ENCODE measurements at regions not wholly inside any gene's neighbourhood (a gene's known extent, or its start where the extent isn't known, plus 50 kb on each side); places are given as distances from the start of the nearest gene placed in this dataset.

DNA sequence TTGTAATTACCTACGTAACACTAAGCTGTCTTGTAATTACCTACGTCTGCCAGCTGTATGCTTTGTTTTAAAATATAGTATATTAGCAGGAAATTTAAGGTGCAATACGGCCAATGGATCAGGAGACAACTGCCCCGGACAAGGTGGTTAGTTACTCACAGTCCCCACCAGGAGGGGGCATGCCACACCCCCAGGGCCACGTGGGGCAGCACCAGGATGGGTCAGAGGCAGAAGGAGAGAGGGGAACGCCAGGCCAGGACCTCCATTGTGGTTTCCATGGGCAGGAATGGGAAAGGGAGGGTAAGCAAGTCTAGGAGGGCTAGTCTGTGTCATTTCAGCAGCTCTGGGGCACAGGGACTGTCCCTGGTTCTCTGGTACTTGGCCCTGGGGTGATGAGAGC lies 140.1 kb downstream of the URI1 start:
- Histone ChIP-seq H3K27ac (ENCODE audit: low read depth in 1 of 2, low read length in 1 of 2) (no peak overlapping the region), H3K4me3 (ENCODE audit: low read length in 2 of 2) (no peak overlapping the region), H3K4me1 (ENCODE audit: control insufficient read depth in 2 of 2, insufficient read depth in 2 of 2, low read length in 2 of 2) (peaks cover 0 to 2% of the 10 kb centered on the region in 2 donors), H3K9me3 (ENCODE audit: control insufficient read depth in 2 of 2, insufficient read depth in 1 of 2, low read length in 1 of 2) (no peaks in the 10 kb centered on the region), H3K36me3 (ENCODE audit: control insufficient read depth in 2 of 2, insufficient read depth in 2 of 2, low read length in 1 of 2) (no peaks in the 10 kb centered on the region), H3K27me3 (ENCODE audit: control insufficient read depth in 2 of 2, insufficient read depth in 1 of 2, low read length in 1 of 2) (no peaks in the 10 kb centered on the region)
- 87% methylated on average over 6 of the region's 6 CpGs for WGBS
- no peak for DNase-seq (ENCODE audit: low read depth in 6 of 9, low spot score in 9 of 9)

DNA sequence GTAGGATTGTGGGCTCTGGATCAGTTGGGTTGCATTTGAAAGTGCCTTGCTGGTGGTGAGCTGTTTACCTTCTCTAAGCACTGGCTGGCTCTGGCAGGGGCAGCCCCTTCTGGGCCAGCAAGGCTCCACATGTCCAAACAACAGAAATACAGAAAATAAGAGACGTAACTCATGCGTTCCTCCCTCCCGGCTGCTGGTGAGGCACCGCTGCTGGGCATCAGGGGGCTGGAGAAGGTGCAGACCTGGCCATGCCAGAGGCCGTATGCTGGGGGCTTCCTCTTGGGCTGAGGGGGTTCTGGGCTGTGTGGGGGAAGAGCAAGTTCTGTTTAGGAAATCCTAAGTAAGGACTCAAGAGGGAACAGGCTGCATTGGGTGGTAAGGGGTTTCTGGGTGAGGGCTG lies 140.6 kb downstream of the URI1 start:
- Histone ChIP-seq H3K27ac (ENCODE audit: low read depth in 1 of 2, low read length in 1 of 2) (no peak overlapping the region), H3K9me3 (ENCODE audit: control insufficient read depth in 2 of 2, insufficient read depth in 1 of 2, low read length in 1 of 2) (no peaks in the 10 kb centered on the region), H3K27me3 (ENCODE audit: control insufficient read depth in 2 of 2, insufficient read depth in 1 of 2, low read length in 1 of 2) (no peaks in the 10 kb centered on the region), H3K4me3 (ENCODE audit: low read length in 2 of 2) (no peak overlapping the region), H3K4me1 (ENCODE audit: control insufficient read depth in 2 of 2, insufficient read depth in 2 of 2, low read length in 2 of 2) (peaks cover 0 to 2% of the 10 kb centered on the region in 2 donors), H3K36me3 (ENCODE audit: control insufficient read depth in 2 of 2, insufficient read depth in 2 of 2, low read length in 1 of 2) (no peaks in the 10 kb centered on the region)
- 93% methylated on average over 5 of the region's 5 CpGs for WGBS
- no peak for DNase-seq (ENCODE audit: low read depth in 6 of 9, low spot score in 9 of 9)

DNA sequence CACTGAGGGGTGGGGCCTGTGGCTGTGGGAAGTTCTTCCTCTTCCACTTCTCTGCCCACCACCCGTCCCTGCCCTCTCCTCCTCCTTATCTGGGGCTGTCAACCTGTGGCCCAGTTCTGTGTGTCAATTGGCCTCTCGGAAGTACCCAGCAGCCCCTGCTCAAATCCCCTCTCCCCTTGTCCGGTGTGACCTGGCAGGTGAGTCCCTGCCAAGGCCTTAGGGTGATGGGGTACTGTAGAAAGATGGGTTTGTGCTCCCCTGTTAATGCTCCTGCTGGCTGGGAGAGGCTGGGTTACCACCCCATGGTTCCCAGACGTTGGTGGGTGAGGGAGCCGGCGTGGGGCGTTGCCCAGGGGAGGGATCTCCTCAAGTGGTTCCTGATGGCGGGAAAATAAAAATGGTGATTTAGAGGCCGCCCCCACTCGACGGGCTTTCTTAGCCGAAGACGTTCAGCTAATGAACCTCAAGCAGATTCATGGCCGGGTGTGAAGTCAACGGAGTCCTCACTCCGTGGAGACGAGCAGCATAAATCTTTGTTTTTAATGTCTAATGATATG lies 141.2 kb downstream of the URI1 start:
- no peak for DNase-seq (ENCODE audit: low read depth in 6 of 9, low spot score in 9 of 9)
- Histone ChIP-seq H3K27me3 (ENCODE audit: control insufficient read depth in 2 of 2, insufficient read depth in 1 of 2, low read length in 1 of 2) (no peaks in the 10 kb centered on the region), H3K36me3 (ENCODE audit: control insufficient read depth in 2 of 2, insufficient read depth in 2 of 2, low read length in 1 of 2) (no peaks in the 10 kb centered on the region), H3K27ac (ENCODE audit: low read depth in 1 of 2, low read length in 1 of 2) (no peak overlapping the region), H3K4me3 (ENCODE audit: low read length in 2 of 2) (no peak overlapping the region), H3K9me3 (ENCODE audit: control insufficient read depth in 2 of 2, insufficient read depth in 1 of 2, low read length in 1 of 2) (no peaks in the 10 kb centered on the region), H3K4me1 (ENCODE audit: control insufficient read depth in 2 of 2, insufficient read depth in 2 of 2, low read length in 2 of 2) (peaks cover 0 to 2% of the 10 kb centered on the region in 2 donors)
- 92% methylated on average over 17 of the region's 17 CpGs for WGBS

DNA sequence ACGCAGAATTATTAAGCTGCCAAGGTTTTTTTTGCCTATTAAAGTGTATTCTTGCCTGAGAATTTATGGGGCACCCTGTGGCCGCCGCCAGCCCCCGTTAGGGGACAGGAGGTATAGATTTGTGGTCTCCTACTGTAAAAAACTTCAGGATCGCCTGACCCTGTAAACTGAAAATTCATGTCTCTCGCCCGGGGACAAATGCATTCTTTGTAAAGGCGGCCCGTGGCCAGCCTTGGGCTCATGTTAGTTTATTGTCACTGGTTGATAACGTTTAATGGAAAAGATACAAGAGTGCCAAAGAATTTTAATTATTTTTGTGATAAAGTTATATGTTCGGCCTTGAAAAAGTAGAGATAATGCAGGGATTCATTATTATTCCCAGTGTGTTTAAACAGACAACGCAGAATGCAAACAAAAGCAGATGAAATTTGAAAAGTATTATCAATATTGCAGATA lies 141.7 kb downstream of the URI1 start:
- 96% methylated on average over 12 of the region's 12 CpGs for WGBS
- no peak for DNase-seq (ENCODE audit: low read depth in 6 of 9, low spot score in 9 of 9)

DNA sequence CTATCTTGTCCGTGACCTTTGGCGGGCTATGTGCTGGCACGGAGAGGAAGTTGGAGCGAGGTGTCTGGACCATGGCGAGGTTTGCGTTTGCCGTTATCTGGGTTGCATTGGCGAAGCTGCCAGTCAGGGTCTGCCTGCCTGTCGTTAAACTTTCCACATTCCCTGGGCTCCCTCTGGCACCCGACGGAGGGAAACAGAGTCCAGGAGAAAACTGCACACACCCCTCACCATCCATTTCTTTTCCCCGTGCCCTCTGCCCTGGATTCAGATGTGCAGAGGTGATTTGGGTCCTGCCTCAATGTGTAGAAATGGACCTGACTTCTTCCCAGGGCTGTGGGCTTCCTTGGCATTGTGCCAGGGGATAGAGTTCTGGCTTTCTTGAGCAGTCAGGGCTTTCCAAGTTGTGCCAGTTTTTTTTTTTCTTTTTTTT lies 142.4 kb downstream of the URI1 start:
- DNase-seq (ENCODE audit: low read depth in 6 of 9, low spot score in 9 of 9), result no peak
- H3K4me3 ChIP-seq (ENCODE audit: low read length in 2 of 2), result no peak overlapping the region
- no peak overlapping the region for H3K27ac ChIP-seq (ENCODE audit: low read depth in 1 of 2, low read length in 1 of 2)
- 97% methylated on average over 12 of the region's 12 CpGs for WGBS
- no peaks in the 10 kb centered on the region for H3K9me3 ChIP-seq (ENCODE audit: control insufficient read depth in 2 of 2, insufficient read depth in 1 of 2, low read length in 1 of 2)
- H3K27me3 ChIP-seq (ENCODE audit: control insufficient read depth in 2 of 2, insufficient read depth in 1 of 2, low read length in 1 of 2), result no peaks in the 10 kb centered on the region
- no peaks in the 10 kb centered on the region for H3K36me3 ChIP-seq (ENCODE audit: control insufficient read depth in 2 of 2, insufficient read depth in 2 of 2, low read length in 1 of 2)
- H3K4me1 ChIP-seq (ENCODE audit: control insufficient read depth in 2 of 2, insufficient read depth in 2 of 2, low read length in 2 of 2), result peaks cover 0 to 2% of the 10 kb centered on the region in 2 donors

More for the DNA sequence above, 141.7 kb downstream of the URI1 start:
- Histone ChIP-seq H3K27ac (ENCODE audit: low read depth in 1 of 2, low read length in 1 of 2) (no peak overlapping the region), H3K9me3 (ENCODE audit: control insufficient read depth in 2 of 2, insufficient read depth in 1 of 2, low read length in 1 of 2) (no peaks in the 10 kb centered on the region), H3K27me3 (ENCODE audit: control insufficient read depth in 2 of 2, insufficient read depth in 1 of 2, low read length in 1 of 2) (no peaks in the 10 kb centered on the region), H3K4me3 (ENCODE audit: low read length in 2 of 2) (no peak overlapping the region), H3K36me3 (ENCODE audit: control insufficient read depth in 2 of 2, insufficient read depth in 2 of 2, low read length in 1 of 2) (no peaks in the 10 kb centered on the region), H3K4me1 (ENCODE audit: control insufficient read depth in 2 of 2, insufficient read depth in 2 of 2, low read length in 2 of 2) (peaks cover 0 to 2% of the 10 kb centered on the region in 2 donors)

DNA sequence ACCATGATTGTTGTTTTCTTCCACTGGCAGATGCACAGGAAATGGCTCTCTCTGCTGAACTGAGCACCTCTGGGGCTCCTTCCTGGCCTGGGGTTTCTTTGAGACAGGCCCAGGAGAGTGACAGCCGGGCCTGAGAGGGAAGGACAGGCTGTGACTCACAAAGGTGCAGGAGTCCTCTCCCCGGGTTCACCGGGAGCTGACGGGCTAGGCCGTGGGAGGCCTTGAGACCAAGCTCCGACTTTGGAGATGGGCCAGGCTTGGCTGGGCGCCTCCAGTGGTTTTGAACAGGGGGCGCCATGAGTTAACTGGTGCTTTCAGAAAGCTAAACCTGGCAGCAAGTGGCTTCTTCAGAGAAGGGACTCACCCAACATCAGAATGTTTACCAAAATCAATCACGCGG lies 143.4 kb downstream of the URI1 start:
- peak in 2 of 9 donors; percentile 18 to 30 for DNase-seq (ENCODE audit: low read depth in 6 of 9, low spot score in 9 of 9)
- Histone ChIP-seq H3K9me3 (ENCODE audit: control insufficient read depth in 2 of 2, insufficient read depth in 1 of 2, low read length in 1 of 2) (no peaks in the 10 kb centered on the region), H3K4me1 (ENCODE audit: control insufficient read depth in 2 of 2, insufficient read depth in 2 of 2, low read length in 2 of 2) (peaks cover 0 to 2% of the 10 kb centered on the region in 2 donors), H3K4me3 (ENCODE audit: low read length in 2 of 2) (no peak overlapping the region), H3K27ac (ENCODE audit: low read depth in 1 of 2, low read length in 1 of 2) (no peak overlapping the region), H3K36me3 (ENCODE audit: control insufficient read depth in 2 of 2, insufficient read depth in 2 of 2, low read length in 1 of 2) (no peaks in the 10 kb centered on the region), H3K27me3 (ENCODE audit: control insufficient read depth in 2 of 2, insufficient read depth in 1 of 2, low read length in 1 of 2) (no peaks in the 10 kb centered on the region)
- WGBS, result 64% methylated on average over 10 of the region's 10 CpGs

DNA sequence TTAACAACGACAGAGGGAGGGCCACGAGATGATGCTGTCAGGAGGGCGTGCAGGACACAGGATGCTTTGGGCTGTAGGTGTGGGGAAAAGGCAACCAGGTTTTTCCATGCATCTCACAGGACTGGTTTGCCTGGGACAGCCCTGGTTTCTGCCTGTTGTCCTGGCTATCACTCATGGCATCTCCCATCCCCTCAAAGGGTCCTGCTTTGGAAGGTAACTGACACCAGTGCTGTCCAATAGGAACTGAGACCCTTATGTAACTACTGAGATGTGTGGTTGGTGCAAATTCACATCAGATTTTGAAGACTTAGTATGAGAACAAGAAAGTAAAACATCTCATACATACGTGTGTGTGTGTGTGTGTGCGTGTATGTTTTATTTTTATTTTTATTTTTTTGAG lies 144.2 kb downstream of the URI1 start:
- H3K27me3 ChIP-seq (ENCODE audit: control insufficient read depth in 2 of 2, insufficient read depth in 1 of 2, low read length in 1 of 2), result no peaks in the 10 kb centered on the region
- no peak overlapping the region for H3K4me3 ChIP-seq (ENCODE audit: low read length in 2 of 2)
- no peaks in the 10 kb centered on the region for H3K36me3 ChIP-seq (ENCODE audit: control insufficient read depth in 2 of 2, insufficient read depth in 2 of 2, low read length in 1 of 2)
- WGBS, result 86% methylated on average over 5 of the region's 5 CpGs
- H3K9me3 ChIP-seq (ENCODE audit: control insufficient read depth in 2 of 2, insufficient read depth in 1 of 2, low read length in 1 of 2), result no peaks in the 10 kb centered on the region
- H3K27ac ChIP-seq (ENCODE audit: low read depth in 1 of 2, low read length in 1 of 2), result no peak overlapping the region
- H3K4me1 ChIP-seq (ENCODE audit: control insufficient read depth in 2 of 2, insufficient read depth in 2 of 2, low read length in 2 of 2), result peaks cover 0 to 2% of the 10 kb centered on the region in 2 donors
- DNase-seq (ENCODE audit: low read depth in 6 of 9, low spot score in 9 of 9), result no peak

DNA sequence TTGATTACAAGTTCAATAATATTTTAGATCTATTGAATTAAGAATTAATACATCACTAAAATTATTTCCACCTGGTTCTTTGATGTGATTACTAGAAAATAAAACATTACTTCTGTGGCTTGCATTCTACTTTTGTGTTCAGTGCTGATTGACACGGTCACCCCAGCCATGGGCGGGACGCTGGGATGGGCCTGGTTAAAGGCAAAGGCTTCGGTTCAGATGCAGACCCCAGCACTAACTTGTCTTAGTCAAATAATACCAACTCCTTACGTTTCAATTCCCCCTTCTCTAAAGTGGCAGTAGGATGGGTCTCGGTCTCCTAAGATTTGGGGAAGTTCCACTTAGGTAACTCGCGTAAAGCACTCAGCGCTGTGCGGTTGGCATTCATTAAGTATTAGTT lies 144.9 kb downstream of the URI1 start:
- Histone ChIP-seq H3K4me3 (ENCODE audit: low read length in 2 of 2) (no peak overlapping the region), H3K27ac (ENCODE audit: low read depth in 1 of 2, low read length in 1 of 2) (no peak overlapping the region), H3K9me3 (ENCODE audit: control insufficient read depth in 2 of 2, insufficient read depth in 1 of 2, low read length in 1 of 2) (no peaks in the 10 kb centered on the region), H3K4me1 (ENCODE audit: control insufficient read depth in 2 of 2, insufficient read depth in 2 of 2, low read length in 2 of 2) (peaks cover 0 to 2% of the 10 kb centered on the region in 2 donors), H3K27me3 (ENCODE audit: control insufficient read depth in 2 of 2, insufficient read depth in 1 of 2, low read length in 1 of 2) (no peaks in the 10 kb centered on the region), H3K36me3 (ENCODE audit: control insufficient read depth in 2 of 2, insufficient read depth in 2 of 2, low read length in 1 of 2) (no peaks in the 10 kb centered on the region)
- no peak for DNase-seq (ENCODE audit: low read depth in 6 of 9, low spot score in 9 of 9)
- 97% methylated on average over 10 of the region's 10 CpGs for WGBS

DNA sequence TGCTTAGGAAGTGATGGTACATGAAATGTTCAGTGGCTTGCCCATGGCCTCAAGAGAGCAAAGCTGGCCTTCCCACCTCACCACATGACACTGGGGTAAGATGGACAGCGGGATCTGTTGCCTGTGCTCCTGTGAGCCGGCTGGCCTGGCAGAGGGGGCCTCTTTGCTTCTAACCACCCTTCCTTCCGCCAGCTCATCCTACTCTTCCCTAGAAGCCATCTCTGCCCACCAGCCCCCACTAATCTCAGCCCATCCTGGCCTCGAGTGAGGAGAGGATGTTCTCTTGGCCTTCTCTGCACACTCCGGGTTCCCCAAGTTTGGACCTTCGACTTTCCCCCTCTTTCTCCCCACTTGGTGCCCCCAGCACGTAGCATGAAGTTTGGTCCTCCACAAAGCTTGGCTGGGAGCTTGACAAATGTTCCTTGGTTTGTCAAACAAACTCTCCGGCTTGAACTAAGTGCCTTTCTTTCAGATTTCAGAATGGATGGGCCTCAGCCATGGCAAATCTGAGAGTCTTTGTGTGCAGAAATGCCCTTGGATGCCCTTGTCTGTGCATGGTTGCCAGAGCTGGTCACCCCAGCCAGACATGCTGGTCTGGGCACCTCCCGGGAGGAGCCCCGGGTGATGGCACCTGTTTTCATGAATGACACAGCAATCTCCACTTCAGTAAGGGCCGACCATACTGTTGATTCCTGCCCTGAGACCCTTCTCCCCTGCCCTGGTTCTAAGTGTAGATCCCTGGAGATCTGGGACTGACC lies 145.5 kb downstream of the URI1 start:
- no peak for DNase-seq (ENCODE audit: low read depth in 6 of 9, low spot score in 9 of 9)
- no peaks in the 10 kb centered on the region for H3K36me3 ChIP-seq (ENCODE audit: control insufficient read depth in 2 of 2, insufficient read depth in 2 of 2, low read length in 1 of 2)
- H3K27ac ChIP-seq (ENCODE audit: low read depth in 1 of 2, low read length in 1 of 2), result no peak overlapping the region
- peaks cover 0 to 2% of the 10 kb centered on the region in 2 donors for H3K4me1 ChIP-seq (ENCODE audit: control insufficient read depth in 2 of 2, insufficient read depth in 2 of 2, low read length in 2 of 2)
- no peak overlapping the region for H3K4me3 ChIP-seq (ENCODE audit: low read length in 2 of 2)
- H3K27me3 ChIP-seq (ENCODE audit: control insufficient read depth in 2 of 2, insufficient read depth in 1 of 2, low read length in 1 of 2), result no peaks in the 10 kb centered on the region
- 95% methylated on average over 11 of the region's 11 CpGs for WGBS
- no peaks in the 10 kb centered on the region for H3K9me3 ChIP-seq (ENCODE audit: control insufficient read depth in 2 of 2, insufficient read depth in 1 of 2, low read length in 1 of 2)

Measured in thymus (tissue), 11 donors.